NCI-H510A (cell line): ENCODE measurements at regions not wholly inside any gene's neighbourhood (a gene's known extent, or its start where the extent isn't known, plus 50 kb on each side); places are given as distances from the start of the nearest gene placed in this dataset.
"Not testable (repeated sequence)": the region's sequence is repeated elsewhere in the genome, so short reads cannot be mapped to it uniquely, and the experiment has no call there.

Experiments
- DNase-seq: peaks from one replicate; lab custom pipeline; 2025; lab: John Stamatoyannopoulos, UW

GRCh38 chr3:94336046-94336753, 273.3 kb downstream of the NSUN3 start:
- no peak for DNase-seq

GRCh38 chr3:94345101-94345500, 282.2 kb downstream of the NSUN3 start:
- no peak for DNase-seq

GRCh38 chr3:94349310-94349878, 286.5 kb downstream of the NSUN3 start:
- DNase-seq: no peak

GRCh38 chr3:94356581-94356980, 293.7 kb downstream of the NSUN3 start:
- no peak for DNase-seq

GRCh38 chr3:94359996-94360395, 297.1 kb downstream of the NSUN3 start:
- no peak for DNase-seq

DNA sequence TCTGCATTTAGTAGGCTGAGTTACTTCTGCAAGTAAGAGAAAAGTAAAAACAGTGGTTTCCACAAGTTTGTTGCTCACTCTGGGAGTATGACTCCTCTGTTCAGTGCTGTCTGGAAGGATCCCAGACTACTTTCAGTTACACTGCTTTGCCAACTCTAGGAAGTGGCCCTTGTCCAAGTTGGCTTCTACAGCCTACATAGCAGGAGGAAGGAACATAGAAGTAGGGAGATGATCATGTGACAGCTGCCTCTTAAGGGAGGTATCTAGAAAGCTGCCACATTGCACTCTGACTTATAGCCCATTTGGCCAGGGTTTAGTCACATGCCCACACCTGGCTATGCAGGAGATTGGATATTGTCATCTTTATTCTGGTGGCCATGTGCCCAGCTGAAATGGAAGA, 298.1 kb downstream of the NSUN3 start:
- DNase-seq: no peak

GRCh38 chr3:94362393-94362792, 299.5 kb downstream of the NSUN3 start:
- no peak for DNase-seq

- no peak for DNase-seq
Measured at GRCh38 chr3:94365006-94365405, 302.1 kb downstream of the NSUN3 start.

- no peak for DNase-seq
Measured at GRCh38 chr3:94372026-94372425, 309.2 kb downstream of the NSUN3 start.

GRCh38 chr3:94373456-94373855, 310.6 kb downstream of the NSUN3 start:
- no peak for DNase-seq

DNA sequence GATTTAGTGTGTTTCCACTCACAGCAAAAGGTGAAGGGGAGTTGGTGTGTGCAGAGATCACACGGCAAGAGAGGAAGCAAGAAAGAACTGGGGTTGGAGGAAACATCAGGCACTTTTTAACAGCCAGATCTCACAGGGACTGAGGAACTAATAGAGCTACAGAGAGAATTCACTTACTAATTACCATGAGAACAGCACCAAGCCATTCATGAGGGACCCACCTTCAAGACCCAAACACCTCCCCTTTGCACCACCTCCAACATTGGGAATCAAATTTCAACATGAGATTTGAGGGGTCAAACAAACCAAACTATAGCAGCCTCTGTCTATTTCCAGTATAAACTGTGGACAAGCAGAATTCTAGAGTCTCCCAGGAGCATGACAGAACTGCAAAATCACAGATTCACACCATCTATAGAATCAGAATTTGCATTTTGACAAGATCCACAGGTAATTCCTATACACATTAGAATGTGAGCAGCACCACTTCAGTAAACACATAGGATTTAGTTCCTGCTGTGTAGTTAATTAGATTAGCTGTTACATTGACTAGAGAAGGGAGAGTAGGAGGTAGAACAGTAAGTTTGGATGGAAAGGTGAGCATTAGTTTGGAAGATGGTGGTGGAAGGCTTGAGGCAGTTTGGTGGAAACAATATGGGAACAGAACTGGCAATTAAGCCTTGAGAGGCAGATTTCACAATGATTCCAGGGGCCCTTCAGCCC, 311.7 kb downstream of the NSUN3 start:
- no peak for DNase-seq

DNA sequence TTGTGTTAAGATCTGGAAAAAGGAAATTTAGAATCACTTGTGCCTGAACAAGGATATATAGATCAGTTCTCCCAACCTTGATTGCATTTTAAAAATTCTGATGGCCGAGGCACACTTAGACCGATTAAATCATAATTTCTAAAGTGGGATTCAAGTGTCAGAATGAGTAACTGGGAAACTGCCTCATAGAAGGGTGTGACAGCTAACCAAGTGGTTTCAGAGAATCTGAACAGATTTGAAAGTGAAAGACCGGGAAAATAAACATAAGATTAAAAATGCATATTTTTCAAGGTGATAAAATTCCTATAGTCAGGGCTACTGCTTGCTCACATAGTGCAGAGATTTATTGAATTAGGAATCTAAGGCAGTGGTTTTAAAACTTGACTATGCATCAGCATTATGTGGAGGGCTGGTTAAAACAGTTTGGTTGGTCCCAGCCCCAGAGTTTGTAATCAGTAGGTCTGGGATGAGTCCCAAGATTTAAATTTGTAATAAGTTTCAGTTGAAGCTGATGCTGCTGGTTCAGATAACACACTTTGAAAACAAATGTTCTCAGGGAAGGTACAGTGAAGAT, 314.3 kb downstream of the NSUN3 start:
- not testable (repeated sequence) for DNase-seq

DNA sequence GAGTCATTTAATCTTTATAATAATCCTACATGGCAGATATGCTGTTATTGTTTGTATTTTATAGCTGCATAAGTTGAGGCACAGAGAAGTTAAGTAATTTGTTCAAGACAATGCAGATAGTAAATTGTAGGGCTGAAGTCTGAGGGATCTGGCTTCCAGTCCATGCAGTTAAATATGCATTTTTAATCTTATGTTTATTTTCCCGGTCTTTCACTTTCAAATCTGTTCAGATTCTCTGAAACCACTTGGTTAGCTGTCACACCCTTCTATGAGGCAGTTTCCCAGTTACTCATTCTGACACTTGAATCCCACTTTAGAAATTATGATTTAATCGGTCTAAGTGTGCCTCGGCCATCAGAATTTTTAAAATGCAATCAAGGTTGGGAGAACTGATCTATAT, 315.0 kb downstream of the NSUN3 start:
- not testable (repeated sequence) for DNase-seq

GRCh38 chr3:94378322-94378721, 315.5 kb downstream of the NSUN3 start:
- no peak for DNase-seq

- DNase-seq: no peak
Measured at GRCh38 chr3:94379264-94379663, 316.4 kb downstream of the NSUN3 start.

DNA sequence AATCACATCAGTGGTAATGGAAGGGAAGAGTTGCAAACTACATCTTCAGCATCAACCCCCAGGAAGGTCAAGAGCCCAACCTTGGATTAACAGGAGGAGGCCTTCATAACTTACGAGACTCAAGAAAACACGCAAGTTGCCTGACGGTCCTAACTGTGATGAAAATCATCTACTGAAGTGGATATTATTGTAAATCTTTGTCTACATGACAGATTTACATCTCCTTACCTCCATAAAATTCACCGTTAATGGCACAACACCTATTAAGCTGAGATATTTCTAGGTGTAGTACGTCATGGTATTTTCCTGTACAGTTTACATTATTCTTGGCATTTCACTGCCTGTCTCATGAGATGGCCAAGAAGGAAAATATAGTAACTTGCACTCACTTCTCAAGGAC, 332.0 kb downstream of the NSUN3 start:
- DNase-seq: no peak

DNA sequence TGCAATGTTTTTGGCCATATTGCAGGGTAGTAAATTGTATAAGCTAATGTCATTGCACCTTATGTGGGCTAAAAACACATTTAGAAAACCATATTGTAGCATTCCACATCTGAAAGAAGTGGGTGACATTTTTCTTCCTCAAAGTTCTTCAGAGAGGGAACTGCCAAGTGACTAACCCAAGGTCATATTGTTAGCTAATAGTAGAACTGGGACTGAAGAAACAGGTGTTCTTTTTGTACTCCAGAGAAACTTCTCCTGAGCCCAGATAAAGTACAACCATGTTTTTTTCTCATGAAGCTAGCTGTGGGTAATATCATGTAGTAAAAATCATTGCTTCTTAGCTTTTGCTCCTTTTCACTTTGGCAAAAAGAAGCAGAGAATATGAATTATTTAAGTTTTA, 333.0 kb downstream of the NSUN3 start:
- no peak for DNase-seq

GRCh38 chr3:94398036-94398435, 335.2 kb downstream of the NSUN3 start:
- DNase-seq: no peak

- DNase-seq: no peak
Measured at GRCh38 chr3:94401466-94401865, 338.6 kb downstream of the NSUN3 start.

DNA sequence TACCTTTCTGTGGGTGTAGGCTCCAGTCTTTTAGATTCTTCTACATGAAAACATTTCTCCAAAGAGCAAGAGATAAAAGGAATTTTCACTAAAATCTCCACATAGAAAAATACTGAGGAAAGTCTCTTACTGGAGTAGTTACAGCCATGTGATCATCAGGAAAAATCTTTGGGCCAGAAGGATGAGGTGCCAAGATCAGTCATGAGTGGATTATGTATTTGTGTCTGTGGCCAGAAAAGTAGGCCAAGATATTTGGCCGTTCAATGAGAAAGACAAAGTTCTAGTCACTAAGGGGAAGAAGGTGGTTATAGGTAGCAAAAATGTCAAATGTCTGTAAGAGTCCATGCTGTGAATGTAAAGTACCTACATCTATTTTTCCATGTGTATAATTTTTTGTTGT, 339.3 kb downstream of the NSUN3 start:
- no peak for DNase-seq

DNA sequence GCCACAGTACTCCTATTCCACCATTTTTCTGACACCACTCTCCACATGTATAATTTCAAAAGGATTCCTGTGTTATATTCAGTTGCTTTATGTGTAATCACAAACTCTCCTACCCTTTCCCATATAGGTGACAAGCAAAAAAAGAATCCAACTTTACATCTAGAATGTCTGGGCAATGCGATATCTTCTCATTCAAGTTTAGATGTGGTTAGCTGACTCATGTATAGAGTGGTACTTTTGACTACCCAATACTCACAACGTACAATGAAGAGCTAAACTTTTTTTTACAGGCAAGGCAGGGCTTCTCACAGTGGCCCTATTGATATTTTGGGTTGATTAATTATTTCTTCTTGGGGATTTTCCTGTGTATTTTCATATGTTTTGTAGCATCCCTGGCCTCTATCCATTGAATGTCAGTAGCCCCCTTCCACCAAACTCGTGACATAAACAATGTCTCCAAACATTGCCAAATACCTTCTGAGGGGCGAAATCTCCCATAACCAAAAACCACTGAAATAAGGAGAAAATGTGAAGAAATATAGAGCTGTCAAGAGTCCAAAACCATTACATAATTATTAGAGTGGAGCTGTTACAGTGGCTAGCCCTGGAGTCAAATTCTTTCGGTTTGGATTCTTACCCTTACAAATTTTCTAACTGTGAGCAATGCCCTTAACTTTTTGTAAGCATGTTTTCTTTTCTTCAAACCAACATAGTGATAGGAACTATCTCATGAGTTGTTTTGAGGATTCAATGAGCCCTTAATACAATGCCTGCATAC, 342.6 kb downstream of the NSUN3 start:
- no peak for DNase-seq

DNA sequence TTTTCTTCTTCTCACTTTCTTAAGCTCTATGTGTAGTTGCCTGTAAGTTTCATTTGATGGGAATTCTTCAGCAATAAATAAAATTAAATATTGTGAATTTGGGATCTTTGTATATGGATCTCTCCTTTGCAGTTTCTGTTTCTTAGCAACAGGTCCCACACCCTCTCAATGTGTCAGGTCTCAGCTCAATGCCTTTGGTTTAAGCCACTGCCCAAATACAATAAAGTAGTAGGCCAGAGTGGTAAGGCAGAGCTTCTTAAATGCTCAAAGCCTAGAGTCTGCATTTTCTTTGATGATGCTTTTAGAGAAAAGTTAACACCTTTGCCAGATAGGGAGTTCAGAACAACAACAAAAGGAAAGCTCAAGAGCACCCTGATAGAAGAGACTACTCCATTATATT, 343.7 kb downstream of the NSUN3 start:
- DNase-seq: no peak
